OCI-LY7 (cell line): ENCODE measurements at regions not wholly inside any gene's neighbourhood (a gene's known extent, or its start where the extent isn't known, plus 50 kb on each side); places are given as distances from the start of the nearest gene placed in this dataset.

Experiments
- BruUV-seq: library from RNA; stranded (reverse); fragments of 400-500 nt; replicated peaks from 2 replicates; lab custom pipeline; 2021; lab: Mats Ljungman, UMichigan
- CTCF ChIA-PET: fragments of 300-600 bp; sonication (Branson Sonifier 250); formaldehyde crosslinking; loops from one replicate; lab custom pipeline; 2022; ENCODE audit warnings: antibody characterized with exemption; ENCODE audit not compliant: unreplicated experiment; lab: Charles Lee
- POLR2A ChIA-PET: fragments of 300-600 bp; sonication (Branson Sonifier 250); formaldehyde crosslinking; loops from one replicate; lab custom pipeline; 2022; ENCODE audit warnings: antibody characterized with exemption; lab: Charles Lee
- DNase-seq: peaks from one replicate; pipeline ENCODE4 v3.0.0-alpha.2; 2015; ENCODE audit warnings: low spot score
- H2AFZ ChIP-seq: fragments of 200-600 bp; sonication (generic), shearing (Covaris generic); 2 replicates; pipeline ENCODE4 v1.6.1; 2014; ENCODE audit warnings: mild to moderate bottlenecking, antibody characterized with exemption, low read length, moderate library complexity
- H3K27ac ChIP-seq: fragments of 200-600 bp; sonication (generic); 2 replicates; pipeline ENCODE4 v1.5.1; 2014; ENCODE audit warnings: mixed run types, low read depth, mild to moderate bottlenecking, moderate library complexity, low read length, inconsistent platforms; ENCODE audit not compliant: poor library complexity, severe bottlenecking
- H3K36me3 ChIP-seq: fragments of 200-600 bp; sonication (generic); 2 replicates; pipeline ENCODE4 v1.6.1; 2014; ENCODE audit warnings: mild to moderate bottlenecking, antibody characterized with exemption, low read length, moderate library complexity, mixed read lengths; ENCODE audit not compliant: insufficient read depth
- H3K4me1 ChIP-seq: fragments of 200-600 bp; sonication (generic); 2 replicates; pipeline ENCODE4 v1.5.1; 2014; ENCODE audit warnings: mild to moderate bottlenecking, low read length; ENCODE audit not compliant: insufficient read depth, poor library complexity, severe bottlenecking
- H3K4me2 ChIP-seq: fragments of 200-600 bp; sonication (generic); 2 replicates; pipeline ENCODE4 v1.6.1; 2014; ENCODE audit warnings: mild to moderate bottlenecking, low read length
- H3K4me3 ChIP-seq: fragments of 200-600 bp; sonication (generic); 2 replicates; pipeline ENCODE4 v1.5.1; 2014; ENCODE audit warnings: mild to moderate bottlenecking, low read depth, low read length; ENCODE audit not compliant: poor library complexity, severe bottlenecking
- H3K79me2 ChIP-seq: fragments of 200-600 bp; sonication (generic); 2 replicates; pipeline ENCODE4 v1.6.1; 2016; ENCODE audit warnings: low read depth, mild to moderate bottlenecking, low read length, moderate library complexity, mixed read lengths; ENCODE audit not compliant: insufficient read depth
- H3K9me2 ChIP-seq: fragments of 200-600 bp; sonication (generic); 2 replicates; pipeline ENCODE4 v1.6.1; 2016; ENCODE audit warnings: mild to moderate bottlenecking, low read length, mixed read lengths; ENCODE audit not compliant: insufficient read depth
- H3K9me3 ChIP-seq: fragments of 200-600 bp; sonication (generic); 2 replicates; pipeline ENCODE4 v1.6.1; 2014; ENCODE audit warnings: mild to moderate bottlenecking, mixed run types, low read length, mixed read lengths
- H4K20me1 ChIP-seq: fragments of 200-600 bp; sonication (generic); 2 replicates; pipeline ENCODE4 v1.6.1; 2014; ENCODE audit warnings: mild to moderate bottlenecking, antibody characterized with exemption, low read length, moderate library complexity, mixed read lengths; ENCODE audit not compliant: insufficient read depth
- EZH2phosphoT487 ChIP-seq: fragments of 200-600 bp; sonication (generic); IDR thresholded peaks from 2 replicates; pipeline ENCODE4 v1.6.1; 2018; ENCODE audit warnings: low read depth, borderline replicate concordance, mild to moderate bottlenecking, mixed run types, antibody characterized with exemption, low read length, moderate library complexity, mixed read lengths
- intact Hi-C: fragments of 100-400 bp; cut with micrococcal nuclease; formaldehyde crosslinking; loops from one replicate; pipeline ENCODE4 v1.10.0; 2022; ENCODE audit not compliant: unreplicated experiment
- TF ChIP-seq, protein P1 (sequence below): fragments of 200-600 bp; sonication (generic); conservative IDR thresholded peaks from 2 replicates; pipeline ENCODE4 v1.5.1; 2014; ENCODE audit warnings: mild to moderate bottlenecking, antibody characterized with exemption, low read length, moderate library complexity, mixed read lengths

DNA sequence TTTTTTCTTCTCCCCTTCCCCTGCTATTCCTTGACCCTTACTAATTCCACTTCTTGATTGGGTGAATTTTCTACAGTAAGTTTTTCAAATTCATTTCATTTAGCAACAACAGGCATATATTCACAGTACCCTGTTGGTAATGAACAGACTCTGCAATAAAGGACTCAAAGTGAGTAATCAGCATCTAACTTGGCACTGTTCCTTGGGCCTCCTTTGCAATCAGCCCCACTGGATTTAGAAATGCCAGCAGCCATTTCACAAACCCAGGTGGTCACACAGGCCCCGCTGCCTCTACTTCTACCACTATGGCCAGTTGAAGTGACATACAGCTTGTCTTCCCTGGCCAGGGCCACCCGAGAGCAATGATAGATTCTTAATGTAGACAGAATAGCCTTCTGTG lies 113.8 kb downstream of the CYB561 start:
- Histone ChIP-seq H3K36me3 (no peaks in the 10 kb centered on the region), H4K20me1 (no peaks in the 10 kb centered on the region), H3K4me3 (no peak overlapping the region), H3K9me3 (no peaks in the 10 kb centered on the region), H3K27ac (no peak overlapping the region), H2AFZ (no peak overlapping the region), H3K4me1 (no peaks in the 10 kb centered on the region), H3K9me2 (no peaks in the 10 kb centered on the region), H3K79me2 (no peaks in the 10 kb centered on the region), H3K4me2 (no peak overlapping the region)
- intact Hi-C loops: no loop called here
- CTCF ChIA-PET: no interaction called here
- TF ChIP-seq, protein P1, sequence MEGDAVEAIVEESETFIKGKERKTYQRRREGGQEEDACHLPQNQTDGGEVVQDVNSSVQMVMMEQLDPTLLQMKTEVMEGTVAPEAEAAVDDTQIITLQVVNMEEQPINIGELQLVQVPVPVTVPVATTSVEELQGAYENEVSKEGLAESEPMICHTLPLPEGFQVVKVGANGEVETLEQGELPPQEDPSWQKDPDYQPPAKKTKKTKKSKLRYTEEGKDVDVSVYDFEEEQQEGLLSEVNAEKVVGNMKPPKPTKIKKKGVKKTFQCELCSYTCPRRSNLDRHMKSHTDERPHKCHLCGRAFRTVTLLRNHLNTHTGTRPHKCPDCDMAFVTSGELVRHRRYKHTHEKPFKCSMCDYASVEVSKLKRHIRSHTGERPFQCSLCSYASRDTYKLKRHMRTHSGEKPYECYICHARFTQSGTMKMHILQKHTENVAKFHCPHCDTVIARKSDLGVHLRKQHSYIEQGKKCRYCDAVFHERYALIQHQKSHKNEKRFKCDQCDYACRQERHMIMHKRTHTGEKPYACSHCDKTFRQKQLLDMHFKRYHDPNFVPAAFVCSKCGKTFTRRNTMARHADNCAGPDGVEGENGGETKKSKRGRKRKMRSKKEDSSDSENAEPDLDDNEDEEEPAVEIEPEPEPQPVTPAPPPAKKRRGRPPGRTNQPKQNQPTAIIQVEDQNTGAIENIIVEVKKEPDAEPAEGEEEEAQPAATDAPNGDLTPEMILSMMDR: no peak
- no peak for TF ChIP-seq EZH2phosphoT487
- POLR2A ChIA-PET: no interaction called here
- DNase-seq: no peak
- no TSS peak for BruUV-seq

DNA sequence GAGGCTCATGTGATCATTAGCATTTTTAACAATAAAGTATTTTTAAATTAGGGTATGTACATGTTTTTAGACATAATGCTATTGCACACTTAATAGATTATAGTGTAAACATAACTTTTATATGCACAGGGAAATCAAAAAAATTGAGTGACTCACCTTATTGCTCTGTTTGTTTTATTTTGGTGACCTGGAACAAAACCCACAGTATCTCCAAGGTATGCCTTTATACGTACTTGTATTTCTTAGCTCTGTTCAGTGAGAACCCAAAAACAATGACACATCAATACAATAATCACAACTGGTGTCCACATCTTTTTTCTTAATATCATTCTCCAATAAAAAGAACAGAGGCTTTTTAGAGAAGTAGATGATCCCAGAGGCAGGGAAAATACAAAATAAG lies 112.2 kb downstream of the CYB561 start:
- TF ChIP-seq, protein P1: no peak
- TF ChIP-seq EZH2phosphoT487: no peak
- no peak for DNase-seq
- Histone ChIP-seq H3K36me3 (no peaks in the 10 kb centered on the region), H3K4me3 (no peak overlapping the region), H3K27ac (no peak overlapping the region), H4K20me1 (no peaks in the 10 kb centered on the region), H3K79me2 (no peaks in the 10 kb centered on the region), H3K9me3 (no peaks in the 10 kb centered on the region), H3K4me2 (no peak overlapping the region), H2AFZ (no peak overlapping the region), H3K4me1 (no peaks in the 10 kb centered on the region), H3K9me2 (no peaks in the 10 kb centered on the region)
- ChIA-PET POLR2A (no interaction called here), CTCF (no interaction called here)
- intact Hi-C loops: no loop called here
- no TSS peak for BruUV-seq

DNA sequence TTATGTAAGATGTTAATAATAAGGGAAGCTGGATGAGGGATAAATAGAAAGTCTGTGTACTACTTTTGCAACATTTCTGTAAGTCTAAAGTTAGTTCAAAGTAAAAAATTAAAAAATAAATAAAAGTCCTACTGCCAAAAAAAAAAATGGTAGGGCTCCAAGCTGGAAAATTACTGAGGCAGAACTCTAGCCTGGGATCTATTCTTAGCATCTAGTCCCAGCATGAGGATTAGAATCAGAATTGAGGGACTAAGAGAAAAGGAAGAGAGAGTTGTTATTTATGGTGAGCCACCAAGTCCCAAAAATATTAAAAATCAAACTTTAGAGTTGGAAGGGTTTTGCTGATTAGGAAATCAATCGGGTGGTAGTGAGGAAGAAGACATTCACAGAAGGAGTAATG lies 110.3 kb downstream of the CYB561 start:
- BruUV-seq: no TSS peak
- POLR2A ChIA-PET: interaction anchor here (0.7 kb wide), 1 partner anchor 12 kb away, joined by 4 read pairs; no protein-coding TSS in a partner anchor
- TF ChIP-seq, protein P1: no peak
- TF ChIP-seq EZH2phosphoT487: no peak
- Histone ChIP-seq H3K4me2 (no peak overlapping the region), H3K9me3 (no peaks in the 10 kb centered on the region), H3K4me3 (no peak overlapping the region), H3K27ac (no peak overlapping the region), H3K9me2 (no peaks in the 10 kb centered on the region), H3K79me2 (no peaks in the 10 kb centered on the region), H3K36me3 (no peaks in the 10 kb centered on the region), H4K20me1 (no peaks in the 10 kb centered on the region), H3K4me1 (no peaks in the 10 kb centered on the region), H2AFZ (no peak overlapping the region)
- no peak for DNase-seq
- CTCF ChIA-PET: no interaction called here
- intact Hi-C loops: no loop called here
